H9 (cell line): ENCODE measurements at regions not wholly inside any gene's neighbourhood (a gene's known extent, or its start where the extent isn't known, plus 50 kb on each side); places are given as distances from the start of the nearest gene placed in this dataset.

Source experiments
- DNase-seq: peaks from one replicate; pipeline ENCODE4 v3.0.0-alpha.2; 2017
- H2AFZ ChIP-seq: one replicate; pipeline ENCODE4 v1.6.1; 2013; ENCODE audit warnings: mild to moderate bottlenecking, low read length, control low read depth, moderate library complexity
- H2AK5ac ChIP-seq: 2 replicates; pipeline ENCODE4 v1.6.1; 2013; ENCODE audit warnings: low read length, control low read depth, mixed read lengths; ENCODE audit not compliant: insufficient read length
- H2BK120ac ChIP-seq: one replicate; pipeline ENCODE4 v1.6.1; 2013; ENCODE audit warnings: low read depth, mild to moderate bottlenecking, low read length, control low read depth, inconsistent platforms; ENCODE audit not compliant: poor library complexity, severe bottlenecking
- H2BK12ac ChIP-seq: 2 replicates; pipeline ENCODE4 v1.6.1; 2013; ENCODE audit warnings: low read length, control low read depth, mixed read lengths, low read depth; ENCODE audit not compliant: insufficient read length
- H2BK15ac ChIP-seq: 2 replicates; pipeline ENCODE4 v1.6.1; 2013; ENCODE audit warnings: low read depth, low read length, control low read depth
- H2BK20ac ChIP-seq: one replicate; pipeline ENCODE4 v1.6.1; 2013; ENCODE audit warnings: low read depth, mild to moderate bottlenecking, low read length, control low read depth, inconsistent platforms; ENCODE audit not compliant: poor library complexity, severe bottlenecking
- H2BK5ac ChIP-seq: 2 replicates; pipeline ENCODE4 v1.6.1; 2013; ENCODE audit warnings: low read length, control low read depth, mixed read lengths; ENCODE audit not compliant: insufficient read length
- H3K14ac ChIP-seq: 2 replicates; pipeline ENCODE4 v1.6.1; 2013; ENCODE audit warnings: low read length, control low read depth; ENCODE audit not compliant: insufficient read depth
- H3K18ac ChIP-seq: 2 replicates; pipeline ENCODE4 v1.6.1; 2013; ENCODE audit warnings: low read depth, mild to moderate bottlenecking, mixed read lengths, low read length, control low read depth; ENCODE audit not compliant: insufficient read length
- H3K23ac ChIP-seq: 2 replicates; pipeline ENCODE4 v1.6.1; 2013; ENCODE audit warnings: low read length, control low read depth, mixed read lengths, low read depth; ENCODE audit not compliant: insufficient read length
- H3K23me2 ChIP-seq: 2 replicates; pipeline ENCODE4 v1.6.1; 2013; ENCODE audit warnings: low read depth, mild to moderate bottlenecking, mixed read lengths, low read length, control low read depth; ENCODE audit not compliant: insufficient read length, poor library complexity, severe bottlenecking
- H3K27ac ChIP-seq: 2 replicates; pipeline ENCODE4 v1.5.1; 2013; ENCODE audit warnings: low read length, control low read depth, mixed read lengths, low read depth; ENCODE audit not compliant: insufficient read length
- H3K27me3 ChIP-seq: 2 replicates; pipeline ENCODE4 v1.6.1; 2013; ENCODE audit warnings: low read length, control low read depth, inconsistent platforms; ENCODE audit not compliant: insufficient read depth
- H3K4ac ChIP-seq: 2 replicates; pipeline ENCODE4 v1.6.1; 2013; ENCODE audit warnings: low read depth, mild to moderate bottlenecking, control low read depth, inconsistent platforms, low read length, moderate library complexity
- H3K4me1 ChIP-seq: 2 replicates; pipeline ENCODE4 v1.6.1; 2013; ENCODE audit warnings: low read length, control low read depth, inconsistent platforms; ENCODE audit not compliant: insufficient read depth
- H3K4me2 ChIP-seq: 2 replicates; pipeline ENCODE4 v1.6.1; 2013; ENCODE audit warnings: low read length, control low read depth, mixed read lengths; ENCODE audit not compliant: insufficient read length, insufficient read depth
- H3K56ac ChIP-seq: 2 replicates; pipeline ENCODE4 v1.6.1; 2013; ENCODE audit warnings: low read depth, mild to moderate bottlenecking, mixed read lengths, low read length, control low read depth; ENCODE audit not compliant: insufficient read length
- H3K79me1 ChIP-seq: 2 replicates; pipeline ENCODE4 v1.6.1; 2013; ENCODE audit warnings: low read depth, mild to moderate bottlenecking, moderate library complexity, low read length, control low read depth, inconsistent platforms; ENCODE audit not compliant: insufficient read depth, poor library complexity, severe bottlenecking
- H3K79me2 ChIP-seq: 2 replicates; pipeline ENCODE4 v1.6.1; 2013; ENCODE audit warnings: low read length, control low read depth, inconsistent platforms; ENCODE audit not compliant: insufficient read depth
- H3K9ac ChIP-seq: 2 replicates; pipeline ENCODE4 v1.6.1; 2013; ENCODE audit warnings: low read length, control low read depth, mixed read lengths; ENCODE audit not compliant: insufficient read length; ENCODE audit errors: extremely low read depth
- H3K9me3 ChIP-seq: one replicate; pipeline ENCODE4 v1.6.1; 2013; ENCODE audit warnings: low read depth, low read length, inconsistent platforms; ENCODE audit not compliant: control insufficient read depth
- H3T11ph ChIP-seq: one replicate; pipeline ENCODE4 v1.6.1; 2013; ENCODE audit warnings: mild to moderate bottlenecking, low read length, control low read depth, inconsistent platforms
- H4K20me1 ChIP-seq: one replicate; pipeline ENCODE4 v1.6.1; 2013; ENCODE audit not compliant: control insufficient read depth, insufficient read length, insufficient read depth
- H4K5ac ChIP-seq: 2 replicates; pipeline ENCODE4 v1.6.1; 2013; ENCODE audit warnings: low read depth, mild to moderate bottlenecking, mixed read lengths, low read length, control low read depth; ENCODE audit not compliant: insufficient read length
- H4K8ac ChIP-seq: replicated peaks from 2 replicates; pipeline ENCODE4 v1.6.1; 2013; ENCODE audit warnings: low read length, control low read depth, mixed read lengths, low read depth; ENCODE audit not compliant: insufficient read length
- H4K91ac ChIP-seq: 2 replicates; pipeline ENCODE4 v1.6.1; 2013; ENCODE audit warnings: low read depth, mild to moderate bottlenecking, moderate library complexity, mixed read lengths, low read length, control low read depth; ENCODE audit not compliant: insufficient read length
- H3K27ac Mint-ChIP-seq, 3 experiments: 2 replicates in 2 of 3; 3 replicates in 1 of 3; pipeline ENCODE4 v1.8.0; 2020 to 2021; ENCODE audit warnings: mixed read lengths in 3 of 3, mild to moderate bottlenecking in 1 of 3, moderate library complexity in 1 of 3
- H3K27me3 Mint-ChIP-seq: 2 replicates; pipeline ENCODE4 v1.8.0; 2021; ENCODE audit warnings: low read depth, mild to moderate bottlenecking, moderate library complexity, mixed read lengths
- H3K36me3 Mint-ChIP-seq, 3 experiments: 2 replicates in 2 of 3; 3 replicates in 1 of 3; pipeline ENCODE4 v1.8.0; 2020 to 2021; ENCODE audit warnings: low read depth in 3 of 3, mixed read lengths in 3 of 3; ENCODE audit not compliant: insufficient read depth in 1 of 3
- H3K4me1 Mint-ChIP-seq, 2 experiments: 2 replicates each; pipeline ENCODE4 v1.8.0; 2020; ENCODE audit warnings: mixed read lengths in 2 of 2
- H3K4me3 Mint-ChIP-seq, 2 experiments: 2 replicates in 1 of 2; 3 replicates in 1 of 2; pipeline ENCODE4 v1.8.0; 2020 to 2021; ENCODE audit warnings: mild to moderate bottlenecking in 2 of 2, mixed read lengths in 2 of 2, moderate library complexity in 1 of 2
- H3K9me3 Mint-ChIP-seq, 2 experiments: 2 replicates in 1 of 2; 3 replicates in 1 of 2; pipeline ENCODE4 v1.8.0; 2020; ENCODE audit warnings: mild to moderate bottlenecking in 2 of 2, mixed read lengths in 2 of 2, moderate library complexity in 1 of 2
- CTCF ChIP-seq: fragments of 200-600 bp; sonication (generic); conservative IDR thresholded peaks from 3 replicates; pipeline ENCODE4 v1.8.0; 2021; ENCODE audit warnings: antibody characterized with exemption, mild to moderate bottlenecking
- WGBS: extraction: QIAGEN DNeasy Blood & Tissue Kit; methylation state at CpG from one replicate; pipeline ENCODE4 v1.1.7; 2013; ENCODE audit warnings: missing lambda C conversion rate, low lambda C conversion rate, mixed read lengths; ENCODE audit not compliant: insufficient read length; ENCODE audit errors: extremely low coverage; 5-methylcytosine and 5-hydroxymethylcytosine counted together

DNA sequence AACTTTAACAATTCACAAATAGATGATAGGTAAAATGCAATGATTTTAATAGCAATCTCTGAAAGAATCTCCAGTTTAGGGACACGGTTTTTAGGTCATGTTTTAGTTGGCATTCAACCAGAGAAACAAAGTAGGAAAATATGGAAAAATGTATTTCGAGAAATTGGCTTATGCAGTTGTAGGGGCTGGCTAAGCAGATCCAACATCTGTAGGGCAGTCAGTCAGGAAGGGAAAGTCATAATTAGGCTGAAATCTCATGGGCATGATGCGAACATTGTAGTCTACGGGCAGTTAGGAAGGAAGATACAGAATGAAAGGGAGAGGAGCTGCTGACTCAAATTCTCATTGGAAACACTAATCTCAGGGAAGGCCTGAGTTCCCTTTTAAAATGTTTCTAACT lies 1276.0 kb upstream of the ADGRL4 start:
- no peak for DNase-seq
- H2BK12ac ChIP-seq: no peak overlapping the region
- H4K5ac ChIP-seq: no peak overlapping the region
- no peaks in the 10 kb centered on the region for H3K9me3 ChIP-seq
- H2AK5ac ChIP-seq: no peak overlapping the region
- TF ChIP-seq CTCF: no peak
- no peak overlapping the region for H3K27ac ChIP-seq
- no peak overlapping the region for H3K23ac ChIP-seq
- no peak overlapping the region for H3K14ac ChIP-seq
- Mint-ChIP-seq H3K4me1 (peaks cover 1 to 3% of the 10 kb centered on the region in 2 experiments), H3K36me3 (no peaks in the 10 kb centered on the region), H3K4me3 (no peak overlapping the region), H3K27me3 (no peaks in the 10 kb centered on the region), H3K27ac (no peak overlapping the region), H3K9me3 (no peaks in the 10 kb centered on the region)
- no CpG with 5 or more reads among the region's 4 CpGs for WGBS
- no peak overlapping the region for H3K4me2 ChIP-seq
- H3K4me1 ChIP-seq: no peaks in the 10 kb centered on the region
- H2AFZ ChIP-seq: no peak overlapping the region
- H2BK15ac ChIP-seq: no peak overlapping the region
- no peak overlapping the region for H3K4ac ChIP-seq
- no peaks in the 10 kb centered on the region for H3K79me1 ChIP-seq
- H3K56ac ChIP-seq: no peak overlapping the region
- no peaks in the 10 kb centered on the region for H3K27me3 ChIP-seq
- no peak overlapping the region for H4K91ac ChIP-seq
- no peaks in the 10 kb centered on the region for H3K23me2 ChIP-seq
- no peaks in the 10 kb centered on the region for H4K20me1 ChIP-seq
- H3K18ac ChIP-seq: no peak overlapping the region
- no peak overlapping the region for H2BK120ac ChIP-seq
- H2BK20ac ChIP-seq: no peak overlapping the region
- H3K79me2 ChIP-seq: no peaks in the 10 kb centered on the region
- H2BK5ac ChIP-seq: no peak overlapping the region
- no peak overlapping the region for H3K9ac ChIP-seq
- no peak overlapping the region for H3T11ph ChIP-seq
- no peak overlapping the region for H4K8ac ChIP-seq
